Endodermal cell (in vitro differentiated cells): ENCODE measurements at regions not wholly inside any gene's neighbourhood (a gene's known extent, or its start where the extent isn't known, plus 50 kb on each side); places are given as distances from the start of the nearest gene placed in this dataset.

Source experiments
- DNase-seq: peaks from one replicate; pipeline ENCODE4 v3.0.0-alpha.2; 2017
- H3K27ac ChIP-seq: 2 replicates; pipeline ENCODE4 v1.5.1; 2013; ENCODE audit warnings: mild to moderate bottlenecking, low read depth, low read length, moderate library complexity
- H3K27me3 ChIP-seq: 2 replicates; pipeline ENCODE4 v1.6.1; 2013; ENCODE audit warnings: mild to moderate bottlenecking, low read length, moderate library complexity; ENCODE audit not compliant: insufficient read depth, control insufficient read depth, poor library complexity, severe bottlenecking
- H3K36me3 ChIP-seq: 2 replicates; pipeline ENCODE4 v1.7.0; 2013; ENCODE audit warnings: mild to moderate bottlenecking, low read length, moderate library complexity; ENCODE audit not compliant: control insufficient read depth, insufficient read depth
- H3K4me1 ChIP-seq: one replicate; pipeline ENCODE4 v1.7.0; 2013; ENCODE audit warnings: low read length; ENCODE audit not compliant: control insufficient read depth, insufficient read depth
- H3K4me3 ChIP-seq: 2 replicates; pipeline ENCODE4 v1.5.1; 2013; ENCODE audit warnings: mild to moderate bottlenecking, low read length, moderate library complexity
- H3K9ac ChIP-seq: 2 replicates; pipeline ENCODE4 v1.6.1; 2013; ENCODE audit warnings: mild to moderate bottlenecking, low read length, moderate library complexity; ENCODE audit not compliant: poor library complexity, severe bottlenecking; ENCODE audit errors: extremely low read depth
- H3K9me3 ChIP-seq: 2 replicates; pipeline ENCODE4 v1.6.1; 2013; ENCODE audit warnings: mild to moderate bottlenecking, low read length, moderate library complexity; ENCODE audit not compliant: control insufficient read depth
- H3K27ac Mint-ChIP-seq: 2 replicates; pipeline ENCODE4 v1.8.0; 2020; ENCODE audit warnings: mixed read lengths
- H3K27me3 Mint-ChIP-seq: 2 replicates; pipeline ENCODE4 v1.8.0; 2021; ENCODE audit warnings: mild to moderate bottlenecking, mixed read lengths; ENCODE audit not compliant: insufficient read depth
- H3K36me3 Mint-ChIP-seq: 2 replicates; pipeline ENCODE4 v1.8.0; 2020; ENCODE audit warnings: low read depth, mixed read lengths
- H3K4me1 Mint-ChIP-seq: 2 replicates; pipeline ENCODE4 v1.8.0; 2020; ENCODE audit warnings: mixed read lengths
- H3K4me3 Mint-ChIP-seq: 2 replicates; pipeline ENCODE4 v1.8.0; 2020; ENCODE audit warnings: mild to moderate bottlenecking, moderate library complexity, mixed read lengths
- H3K9me3 Mint-ChIP-seq: 2 replicates; pipeline ENCODE4 v1.8.0; 2020; ENCODE audit warnings: mild to moderate bottlenecking, mixed read lengths
- CTCF ChIP-seq: fragments of 200-600 bp; sonication (generic); conservative IDR thresholded peaks from 2 replicates; pipeline ENCODE4 v1.5.0; 2021; ENCODE audit warnings: antibody characterized with exemption, mild to moderate bottlenecking
- WGBS, 2 experiments: methylation state at CpG; one replicate each; pipeline versions ENCODE4 v1.1.5 to v1.1.7; 2013; ENCODE audit warnings: missing lambda C conversion rate in 2 of 2, mixed read lengths in 1 of 2; ENCODE audit not compliant: insufficient coverage in 1 of 2, insufficient read length in 1 of 2; 5-methylcytosine and 5-hydroxymethylcytosine counted together

GRCh38 chr5:74286734-74287695, 353.5 kb downstream of the ENC1 start:
- Histone ChIP-seq H3K36me3 (no peaks in the 10 kb centered on the region), H3K9me3 (no peaks in the 10 kb centered on the region), H3K27me3 (peaks cover 5% of the 10 kb centered on the region), H3K27ac (no peak overlapping the region), H3K9ac (no peak overlapping the region), H3K4me3 (no peak overlapping the region), H3K4me1 (no peaks in the 10 kb centered on the region)
- no peak overlapping the region for H3K4me3 Mint-ChIP-seq
- DNase-seq = no peak
- no peaks in the 10 kb centered on the region for H3K36me3 Mint-ChIP-seq
- H3K27ac Mint-ChIP-seq = no peak overlapping the region
- no peaks in the 10 kb centered on the region for H3K4me1 Mint-ChIP-seq
- H3K27me3 Mint-ChIP-seq = peaks cover 2% of the 10 kb centered on the region
- no peak for TF ChIP-seq CTCF
- H3K9me3 Mint-ChIP-seq = no peaks in the 10 kb centered on the region
- 90 to 97% methylated on average over 2 to 3 of the region's 3 CpGs for WGBS, 2 experiments

GRCh38 chr5:74285675-74286280, 354.8 kb downstream of the ENC1 start:
- Histone ChIP-seq H3K9ac (no peak overlapping the region), H3K9me3 (no peaks in the 10 kb centered on the region), H3K36me3 (no peaks in the 10 kb centered on the region), H3K27ac (no peak overlapping the region), H3K4me3 (no peak overlapping the region), H3K27me3 (peaks cover 5% of the 10 kb centered on the region), H3K4me1 (no peaks in the 10 kb centered on the region)
- H3K27ac Mint-ChIP-seq = no peak overlapping the region
- no peaks in the 10 kb centered on the region for H3K36me3 Mint-ChIP-seq
- no peak overlapping the region for H3K4me3 Mint-ChIP-seq
- H3K27me3 Mint-ChIP-seq = peaks cover 2% of the 10 kb centered on the region
- DNase-seq = no peak
- no peak for TF ChIP-seq CTCF
- H3K4me1 Mint-ChIP-seq = no peaks in the 10 kb centered on the region
- WGBS, 2 experiments = 89 to 100% methylated on average over 2 to 5 of the region's 5 CpGs
- H3K9me3 Mint-ChIP-seq = no peaks in the 10 kb centered on the region

- Histone ChIP-seq H3K4me3 (no peak overlapping the region), H3K36me3 (no peaks in the 10 kb centered on the region), H3K27ac (no peak overlapping the region), H3K9me3 (no peaks in the 10 kb centered on the region), H3K9ac (no peak overlapping the region), H3K4me1 (no peaks in the 10 kb centered on the region), H3K27me3 (peaks cover 9% of the 10 kb centered on the region)
- no peak overlapping the region for H3K4me3 Mint-ChIP-seq
- no peak overlapping the region for H3K27ac Mint-ChIP-seq
- peaks cover 8% of the 10 kb centered on the region for H3K27me3 Mint-ChIP-seq
- no peaks in the 10 kb centered on the region for H3K4me1 Mint-ChIP-seq
- no peaks in the 10 kb centered on the region for H3K36me3 Mint-ChIP-seq
- H3K9me3 Mint-ChIP-seq = no peaks in the 10 kb centered on the region
- no peak for TF ChIP-seq CTCF
- WGBS, 2 experiments = 68 to 78% methylated on average over 4 to 5 of the region's 5 CpGs
- DNase-seq = no peak
Observed at GRCh38 chr5:74282490-74282889, 358.0 kb downstream of the ENC1 start.
